HG03175 (cell line): ENCODE measurements at regions not wholly inside any gene's neighbourhood (a gene's known extent, or its start where the extent isn't known, plus 50 kb on each side); places are given as distances from the start of the nearest gene placed in this dataset.

Source experiments
- ATAC-seq: cut with Tn5 transposase; IDR thresholded peaks from one replicate; pipeline ENCODE4 v1.9.1; 2021; ENCODE audit warnings: mild to moderate bottlenecking, moderate library complexity; ENCODE audit not compliant: unreplicated experiment

DNA sequence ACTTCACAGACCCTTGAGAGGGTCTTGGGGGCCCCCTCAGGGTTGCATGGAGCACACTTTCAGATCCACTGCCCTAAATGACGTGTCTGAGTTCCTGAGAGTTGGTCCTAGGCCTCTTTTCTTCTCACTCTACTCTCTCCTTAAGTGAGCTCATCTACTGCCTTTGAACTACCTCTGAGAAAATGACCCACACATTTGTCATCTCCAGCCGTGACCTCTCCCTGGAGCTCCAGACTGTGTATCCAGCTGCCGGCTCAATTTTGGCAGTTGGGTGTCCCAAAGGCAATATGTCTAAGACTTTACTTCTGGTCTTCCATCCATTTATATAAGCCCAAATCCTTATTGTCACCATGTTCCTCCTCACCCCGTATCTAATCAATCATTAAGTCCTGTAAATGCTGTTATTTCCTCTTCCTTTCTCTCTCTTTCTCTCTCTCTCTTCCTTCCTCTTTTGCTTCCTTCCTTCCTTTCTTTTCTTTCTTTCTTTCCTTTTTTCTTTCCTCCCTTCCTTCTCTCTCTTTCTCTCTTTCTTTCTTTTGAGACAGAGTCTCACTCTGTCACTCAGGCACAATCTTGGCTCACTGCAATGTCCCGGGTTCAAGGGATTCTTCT is 51.2 kb upstream of the HSPA9 start:
- no peak for ATAC-seq

- ATAC-seq = no peak
Observed at GRCh38 chr5:138625134-138625533, 49.9 kb upstream of the HSPA9 start.
